ENCODE measurements at regions not wholly inside any gene's neighbourhood (a gene's known extent, or its start where the extent isn't known, plus 50 kb on each side); places are given as distances from the start of the nearest gene placed in this dataset.

DNA sequence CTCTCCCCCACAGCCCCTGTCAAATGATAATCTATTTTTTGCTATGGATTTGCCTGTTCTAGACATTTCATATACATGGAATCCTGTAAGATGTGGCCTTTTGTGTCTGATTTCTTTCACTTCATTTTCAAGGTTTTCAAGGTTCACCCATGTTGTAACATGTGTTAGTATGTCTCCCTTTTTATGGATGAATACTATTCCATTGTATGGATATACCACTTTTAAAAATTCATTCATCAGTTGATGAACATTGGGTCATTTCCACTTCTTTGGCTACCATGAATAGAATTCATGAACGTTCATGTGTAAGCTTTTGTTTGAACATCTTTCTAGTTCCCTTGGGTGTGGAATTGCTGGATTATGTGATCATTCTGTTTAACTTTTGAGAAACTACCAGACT lies 94.7 kb upstream of the ZNF366 start (continued):
- TF ChIP-seq NANOG (IDR thresholded peaks at IDR 0.05; ENCODE audit: borderline replicate concordance) (no peak), ZNF114 (CRISPR knock-in tag; IDR thresholded peaks at IDR 0.05) (no peak), ZNF331 (CRISPR knock-in tag; IDR thresholded peaks at IDR 0.05; ENCODE audit: low read depth) (no peak)

GRCh38 chr5:72600391-72600981 lies 93.3 kb upstream of the ZNF366 start:
- no peak overlapping the region for H3K27ac ChIP-seq (ENCODE audit: low read depth)
- no peaks in the 10 kb centered on the region for H3K27me3 ChIP-seq (ENCODE audit: insufficient read depth)
- no peaks in the 10 kb centered on the region for H4K20me1 ChIP-seq (replicated peaks; ENCODE audit: insufficient read depth)
- DNase-seq (ENCODE audit: low spot score) (no peak), ATAC-seq (no peak)
- no peaks in the 10 kb centered on the region; the same call in 1 of the 2 replicates for H3K9me2 ChIP-seq (ENCODE audit: insufficient read depth)
- Mint-ChIP-seq H3K27me3 (ENCODE audit: insufficient read depth, low read depth, poor library complexity) (peaks cover 3% of the 10 kb centered on the region), H3K9me3 (peaks cover 14% of the 10 kb centered on the region; the same call in 1 of the 3 replicates), H3K4me3 (no peak overlapping the region), H3K27ac (no peak overlapping the region), H3K4me1 (peaks cover 8% of the 10 kb centered on the region; the same call in 2 of the 3 replicates), H3K36me3 (ENCODE audit: low read depth) (peaks cover 10% of the 10 kb centered on the region; the same call in 2 of the 3 replicates)
- H3K79me2 ChIP-seq (replicated peaks; ENCODE audit: insufficient read depth), result no peaks in the 10 kb centered on the region
- H3K4me1 ChIP-seq (ENCODE audit: insufficient read depth), result 0 out of 2 replicates have a peak, but pooled peaks cover 4% of the 10 kb centered on the region
- no peak for TF ChIP-seq POLR2AphosphoS5 (IDR thresholded peaks at IDR 0.05; ENCODE audit: low read depth)
- TF ChIP-seq STAT1 (IDR thresholded peaks at IDR 0.05; ENCODE audit: unreplicated experiment), result no peak
- TF ChIP-seq ZNF331 (CRISPR knock-in tag; IDR thresholded peaks at IDR 0.05; ENCODE audit: low read depth), result no peak
- no peak for TF ChIP-seq ZNF114 (CRISPR knock-in tag; IDR thresholded peaks at IDR 0.05)
- TF ChIP-seq REST (IDR thresholded peaks at IDR 0.05; ENCODE audit: unreplicated experiment), result no peak
- TF ChIP-seq ZNF462 (CRISPR knock-in tag; IDR thresholded peaks at IDR 0.05), result no peak
- TF ChIP-seq, protein P1, sequence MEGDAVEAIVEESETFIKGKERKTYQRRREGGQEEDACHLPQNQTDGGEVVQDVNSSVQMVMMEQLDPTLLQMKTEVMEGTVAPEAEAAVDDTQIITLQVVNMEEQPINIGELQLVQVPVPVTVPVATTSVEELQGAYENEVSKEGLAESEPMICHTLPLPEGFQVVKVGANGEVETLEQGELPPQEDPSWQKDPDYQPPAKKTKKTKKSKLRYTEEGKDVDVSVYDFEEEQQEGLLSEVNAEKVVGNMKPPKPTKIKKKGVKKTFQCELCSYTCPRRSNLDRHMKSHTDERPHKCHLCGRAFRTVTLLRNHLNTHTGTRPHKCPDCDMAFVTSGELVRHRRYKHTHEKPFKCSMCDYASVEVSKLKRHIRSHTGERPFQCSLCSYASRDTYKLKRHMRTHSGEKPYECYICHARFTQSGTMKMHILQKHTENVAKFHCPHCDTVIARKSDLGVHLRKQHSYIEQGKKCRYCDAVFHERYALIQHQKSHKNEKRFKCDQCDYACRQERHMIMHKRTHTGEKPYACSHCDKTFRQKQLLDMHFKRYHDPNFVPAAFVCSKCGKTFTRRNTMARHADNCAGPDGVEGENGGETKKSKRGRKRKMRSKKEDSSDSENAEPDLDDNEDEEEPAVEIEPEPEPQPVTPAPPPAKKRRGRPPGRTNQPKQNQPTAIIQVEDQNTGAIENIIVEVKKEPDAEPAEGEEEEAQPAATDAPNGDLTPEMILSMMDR (conservative IDR thresholded peaks at IDR 0.05; ENCODE audit: low read depth in 2 of 2), result no peak
- no peak overlapping the region for H3K4me2 ChIP-seq
- no peak overlapping the region for H2AFZ ChIP-seq
- no peaks in the 10 kb centered on the region for H3K36me3 ChIP-seq (ENCODE audit: insufficient read depth)
- no peaks in the 10 kb centered on the region for H3F3A ChIP-seq (replicated peaks; ENCODE audit: low read depth)
- no peak overlapping the region for H3K4me3 ChIP-seq
